ENCODE measurements at regions not wholly inside any gene's neighbourhood (a gene's known extent, or its start where the extent isn't known, plus 50 kb on each side); places are given as distances from the start of the nearest gene placed in this dataset.
"Not testable (repeated sequence)": the region's sequence is repeated elsewhere in the genome, so short reads cannot be mapped to it uniquely, and the experiment has no call there.

DNA sequence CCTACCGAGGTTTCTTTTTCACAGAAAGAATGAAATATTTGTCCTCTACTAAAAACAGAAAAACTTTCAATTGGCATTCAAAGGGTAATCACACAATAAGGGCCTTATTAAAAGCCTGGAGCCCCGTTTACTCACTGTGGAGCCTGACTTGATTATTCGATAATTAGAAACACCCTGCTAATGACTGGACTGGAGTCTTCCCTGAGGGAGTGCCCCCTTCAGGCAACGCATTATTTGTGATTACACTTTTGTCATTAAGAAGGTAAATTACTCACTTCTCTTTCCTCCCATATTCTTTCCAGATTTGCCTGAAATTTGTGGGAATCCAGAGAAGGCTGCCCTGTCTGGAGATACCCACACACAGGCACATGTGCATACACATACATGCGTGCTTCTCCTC lies 444.2 kb upstream of the NPVF start:
- no peak for DNase-seq

DNA sequence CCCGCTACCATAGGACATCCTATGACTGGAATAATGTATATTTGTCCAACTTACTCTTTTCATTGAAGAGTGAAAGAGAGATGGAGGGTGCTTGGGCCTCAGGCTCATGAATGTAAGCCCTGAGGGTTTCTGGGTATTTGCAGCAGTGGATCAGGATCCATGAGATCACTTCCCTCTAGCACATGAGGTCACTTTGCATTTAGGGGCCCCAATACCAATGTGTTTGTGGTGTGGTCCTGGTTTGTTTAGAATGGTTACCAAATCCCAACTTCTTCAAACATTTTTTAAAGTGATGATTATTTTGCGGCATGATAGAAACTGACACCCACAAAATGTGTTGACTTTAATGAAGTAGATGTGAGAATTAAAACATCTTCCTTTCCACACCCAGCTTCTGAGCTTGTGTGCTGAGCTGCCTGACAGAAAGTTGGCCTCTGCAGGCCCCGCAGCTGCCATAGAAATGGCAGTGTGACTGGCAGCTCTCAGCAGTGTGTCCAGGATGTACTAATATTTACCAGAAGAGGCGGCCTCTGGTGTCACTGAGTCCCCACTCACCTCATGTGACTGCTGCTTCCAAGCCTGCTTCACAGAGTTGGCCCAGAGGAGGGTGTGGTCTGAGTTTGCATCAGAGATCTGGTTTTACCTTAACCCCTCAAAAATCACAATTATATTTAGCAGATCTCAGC lies 447.6 kb upstream of the NPVF start:
- no peak for DNase-seq

DNA sequence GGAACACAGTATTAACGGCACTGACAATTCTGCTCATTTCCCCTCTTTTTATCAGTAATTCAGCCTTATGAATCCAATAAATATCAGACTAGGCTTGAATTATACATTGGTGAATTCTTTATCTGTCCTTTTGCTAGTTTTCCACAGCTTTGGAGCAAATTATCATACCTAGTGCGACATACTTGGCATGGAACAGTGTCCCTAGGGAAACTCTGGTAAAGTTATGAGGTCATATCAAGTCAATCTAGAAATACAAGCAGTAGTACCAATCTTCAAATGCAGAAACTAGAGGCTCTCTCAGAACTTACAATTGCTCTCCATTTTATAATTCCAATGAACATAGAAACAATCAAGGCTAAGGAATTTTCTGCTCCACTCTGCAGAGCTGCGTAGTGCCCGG lies 449.3 kb upstream of the NPVF start:
- no peak for DNase-seq

GRCh38 chr7:25678215-25678614 lies 449.9 kb upstream of the NPVF start:
- DNase-seq, result no peak

DNA sequence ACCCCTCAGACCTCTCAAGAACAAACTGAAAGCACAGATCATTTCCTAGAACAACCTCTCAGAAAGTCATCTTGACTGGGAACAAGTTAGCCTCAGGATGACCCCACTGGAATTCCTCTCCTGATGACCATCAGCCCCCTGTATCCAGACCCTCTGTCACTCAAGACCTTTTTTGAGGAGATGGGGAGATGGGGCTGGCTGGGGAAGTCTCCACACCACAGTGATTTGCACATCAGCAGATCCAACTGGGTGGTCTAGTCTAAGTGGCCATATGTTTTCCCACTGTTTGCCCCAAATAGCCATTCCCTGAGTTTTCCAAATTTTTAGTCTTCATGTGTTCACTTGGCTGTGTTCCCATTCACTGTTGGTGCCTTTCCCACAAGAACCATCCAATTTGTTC lies 452.4 kb upstream of the NPVF start:
- DNase-seq, result no peak

GRCh38 chr7:25684360-25684759 lies 456.1 kb upstream of the NPVF start:
- no peak for DNase-seq

- no peak for DNase-seq
Observed at GRCh38 chr7:25686493-25686892, 458.2 kb upstream of the NPVF start.

DNA sequence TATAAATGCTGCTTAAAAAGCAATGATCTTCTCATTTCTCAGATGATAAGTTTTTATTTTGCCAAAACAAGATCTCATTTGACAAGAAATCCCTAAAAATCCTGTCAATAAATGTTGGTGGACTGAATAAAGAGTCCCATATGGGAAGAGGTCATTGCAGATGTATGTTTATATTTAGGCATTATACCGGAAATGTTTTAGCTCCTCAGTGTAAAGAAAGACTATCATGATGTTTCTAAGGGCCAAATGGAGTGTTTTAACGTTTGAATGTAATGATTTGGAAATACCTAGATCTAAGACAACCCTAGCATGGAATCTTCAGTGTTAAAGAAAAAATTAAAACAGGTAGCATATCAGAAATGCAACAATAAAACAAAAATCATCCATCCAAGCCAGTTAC lies 457.8 kb upstream of the NFE2L3 start:
- DNase-seq, result no peak

DNA sequence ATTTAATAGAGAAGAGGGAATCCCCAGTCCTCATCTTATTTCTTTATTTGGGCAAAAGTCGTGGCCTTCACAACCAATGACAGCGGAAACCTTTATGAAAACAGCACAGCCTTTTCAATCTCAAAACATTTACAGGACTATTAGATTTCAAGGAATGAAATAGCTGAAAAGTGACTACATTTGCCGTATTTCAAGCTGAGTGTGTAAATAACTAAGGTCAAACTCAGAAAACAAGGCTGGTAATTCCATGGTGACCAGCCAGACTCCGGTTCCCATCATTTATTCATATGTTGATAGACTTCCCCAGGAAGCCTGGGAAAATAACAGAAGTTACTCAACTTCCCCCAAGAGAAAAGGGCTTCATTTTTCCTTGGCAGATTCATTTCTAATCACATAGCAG lies 457.3 kb upstream of the NFE2L3 start:
- no peak for DNase-seq

GRCh38 chr7:25696571-25696970 lies 455.4 kb upstream of the NFE2L3 start:
- DNase-seq, result no peak

GRCh38 chr7:25698451-25699113 lies 453.4 kb upstream of the NFE2L3 start:
- no peak for DNase-seq

DNA sequence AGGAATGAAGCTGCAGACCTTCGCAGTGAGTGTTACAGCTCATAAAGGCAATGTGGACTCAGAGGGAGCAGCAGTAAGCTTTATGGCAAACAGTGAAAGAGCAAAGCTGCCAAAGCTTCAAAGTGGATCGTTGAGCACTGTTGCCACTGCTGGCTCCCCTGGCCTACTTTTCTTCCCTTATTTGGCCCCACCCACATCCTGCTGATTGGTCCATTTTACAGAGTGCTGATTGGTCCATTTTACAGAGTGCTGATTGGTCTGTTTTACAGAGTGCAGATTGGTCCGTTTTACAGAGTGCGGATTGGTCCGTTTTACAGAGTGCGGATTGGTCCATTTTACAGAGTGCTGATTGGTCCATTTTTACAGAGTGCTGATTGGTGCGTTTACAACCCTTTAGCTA lies 451.9 kb upstream of the NFE2L3 start:
- DNase-seq, result not testable (repeated sequence)

DNA sequence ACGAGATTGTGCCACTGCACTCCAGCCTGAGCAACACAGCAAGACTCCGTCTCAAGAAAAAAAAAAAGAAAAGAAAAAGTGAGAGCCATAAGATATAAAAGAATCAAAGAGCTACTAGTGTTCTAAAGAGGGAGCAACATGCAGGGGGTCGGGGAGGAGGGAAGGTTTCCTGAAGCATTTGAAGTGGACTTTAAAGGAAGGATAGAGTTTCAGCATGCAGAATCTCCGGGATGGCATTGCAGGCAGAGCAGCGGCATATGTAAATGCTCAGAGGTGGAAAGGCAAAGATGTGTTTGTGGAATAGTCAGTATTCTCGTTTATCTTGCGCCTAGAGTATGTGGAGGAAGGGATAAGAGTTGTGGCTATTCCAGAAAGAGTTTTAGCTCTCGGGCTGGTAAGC lies 447.6 kb upstream of the NFE2L3 start:
- DNase-seq, result no peak

- no peak for DNase-seq
Observed at GRCh38 chr7:25706764-25707163, 445.2 kb upstream of the NFE2L3 start.

GRCh38 chr7:25707768-25708620 lies 444.0 kb upstream of the NFE2L3 start:
- DNase-seq, result no peak

DNA sequence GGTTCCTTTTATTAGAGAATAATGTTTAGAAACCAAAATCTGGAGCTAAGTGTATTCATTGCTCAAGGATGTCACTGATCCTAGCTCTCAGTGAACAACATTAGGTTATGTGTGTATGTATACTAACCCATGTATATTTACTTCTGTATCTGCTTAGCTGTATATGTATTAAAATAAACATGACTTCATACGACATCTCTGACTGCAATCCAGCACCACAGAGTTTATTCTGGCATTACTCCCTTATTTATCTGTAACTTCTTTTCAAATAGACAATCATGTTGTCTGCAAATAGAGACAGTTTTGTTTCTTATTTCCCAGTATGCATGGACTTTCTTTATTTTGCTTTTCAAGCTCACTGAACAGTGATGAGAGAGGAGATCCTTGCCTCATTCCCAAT lies 441.0 kb upstream of the NFE2L3 start:
- no peak for DNase-seq

DNA sequence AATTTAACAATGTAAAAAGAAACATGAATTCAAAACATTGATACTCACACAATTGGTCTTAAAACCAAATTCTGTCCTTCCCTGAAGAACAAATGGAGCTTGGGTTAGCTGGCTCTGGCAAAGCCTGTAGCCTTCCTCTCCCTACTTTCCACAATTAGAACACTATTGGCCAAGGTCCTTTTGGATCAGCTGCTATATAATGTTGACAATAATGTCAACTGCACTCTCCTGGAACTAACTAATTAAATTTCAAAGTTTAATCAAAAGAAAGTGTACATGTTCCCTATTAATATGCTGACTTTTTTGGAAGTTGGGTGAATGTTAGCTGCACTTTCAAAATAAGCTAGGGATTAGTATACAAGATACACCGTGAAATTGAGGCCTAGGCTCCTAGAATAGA lies 440.1 kb upstream of the NFE2L3 start:
- DNase-seq, result no peak

- DNase-seq, result no peak
Observed at GRCh38 chr7:25712500-25712899, 439.5 kb upstream of the NFE2L3 start.

- DNase-seq, result no peak
Observed at GRCh38 chr7:25714013-25714412, 438.0 kb upstream of the NFE2L3 start.

DNA sequence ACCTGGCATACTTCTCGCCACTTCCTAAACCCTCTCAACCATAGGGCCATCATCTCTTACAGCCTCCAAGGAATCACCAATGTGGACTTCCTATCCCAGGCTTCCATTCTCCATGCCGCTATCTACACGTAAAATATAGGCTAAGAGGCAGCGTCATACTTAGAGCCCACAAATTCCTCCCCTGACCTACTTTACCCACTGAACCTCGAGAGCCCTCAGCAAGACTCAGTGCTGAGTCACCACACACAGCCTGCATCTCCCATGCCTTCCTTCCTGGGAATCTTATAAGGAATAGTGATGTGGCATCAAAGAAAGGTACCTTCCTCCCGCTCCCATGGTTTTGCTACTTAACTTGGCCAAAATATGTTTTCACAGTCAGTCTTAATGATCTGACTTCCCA lies 435.6 kb upstream of the NFE2L3 start:
- no peak for DNase-seq

GRCh38 chr7:25718596-25718995 lies 433.4 kb upstream of the NFE2L3 start:
- DNase-seq, result no peak

GRCh38 chr7:25719190-25719896 lies 432.7 kb upstream of the NFE2L3 start:
- no peak for DNase-seq

DNA sequence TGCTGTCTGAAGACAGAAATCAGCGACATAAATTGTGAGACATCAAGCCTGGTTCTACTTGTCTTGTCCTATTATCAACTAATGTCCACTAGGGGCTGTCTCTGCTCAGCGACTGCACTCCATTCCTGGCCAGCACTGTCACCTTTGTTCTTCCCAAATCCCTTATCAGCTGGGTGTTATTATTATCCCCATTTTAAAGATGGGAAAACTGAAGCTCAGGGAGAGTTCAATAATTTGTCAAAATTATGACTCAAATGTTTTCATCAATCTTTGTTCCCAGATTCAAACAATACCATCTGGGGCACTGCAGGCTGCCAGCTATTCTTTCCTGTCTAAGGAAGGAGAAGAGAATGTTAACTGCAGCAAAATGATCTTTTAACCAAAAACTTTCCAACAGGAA lies 431.6 kb upstream of the NFE2L3 start:
- DNase-seq, result no peak
